ENCODE measurements at regions not wholly inside any gene's neighbourhood (a gene's known extent, or its start where the extent isn't known, plus 50 kb on each side); places are given as distances from the start of the nearest gene placed in this dataset.

GRCh38 chr5:148923023-148923422 is 96.6 kb downstream of the ADRB2 start:
- intact Hi-C loops (cut with DNase I), result no loop called here
- no peak overlapping the region for H3K27ac ChIP-seq
- no peaks in the 10 kb centered on the region for H3K9me3 ChIP-seq
- no peak overlapping the region for H3K4me3 ChIP-seq
- DNase-seq (ENCODE audit: low spot score in 2 of 2), result no peak
- no peaks in the 10 kb centered on the region for H3K36me3 ChIP-seq
- H3K4me1 ChIP-seq, result peaks cover 0 to 4% of the 10 kb centered on the region in 2 donors
- no peaks in the 10 kb centered on the region for H3K27me3 ChIP-seq
- no peak for TF ChIP-seq CTCF (IDR thresholded peaks at IDR 0.05)

- no peaks in the 10 kb centered on the region for H3K27me3 ChIP-seq
- TF ChIP-seq CTCF (IDR thresholded peaks at IDR 0.05), result no peak
- DNase-seq (ENCODE audit: low spot score in 2 of 2), result no peak
- intact Hi-C loops (cut with DNase I), result no loop called here
- no peak overlapping the region for H3K4me3 ChIP-seq
- H3K27ac ChIP-seq, result no peak overlapping the region
- H3K4me1 ChIP-seq, result peaks cover 0 to 4% of the 10 kb centered on the region in 2 donors
- H3K9me3 ChIP-seq, result no peaks in the 10 kb centered on the region
- H3K36me3 ChIP-seq, result no peaks in the 10 kb centered on the region
Measured at GRCh38 chr5:148924817-148925216, 98.4 kb downstream of the ADRB2 start.

GRCh38 chr5:148926207-148926606 is 99.8 kb downstream of the ADRB2 start:
- intact Hi-C loops (cut with DNase I), result no loop called here
- DNase-seq (ENCODE audit: low spot score in 2 of 2), result no peak

GRCh38 chr5:148927307-148927946 is 101.0 kb downstream of the ADRB2 start:
- intact Hi-C loops (cut with DNase I), result no loop called here
- Histone ChIP-seq H3K4me3 (no peak overlapping the region), H3K4me1 (peaks cover 0 to 4% of the 10 kb centered on the region in 2 donors), H3K27ac (no peak overlapping the region), H3K27me3 (no peaks in the 10 kb centered on the region), H3K9me3 (no peaks in the 10 kb centered on the region), H3K36me3 (no peaks in the 10 kb centered on the region)
- TF ChIP-seq CTCF (IDR thresholded peaks at IDR 0.05), result no peak
- DNase-seq (ENCODE audit: low spot score in 2 of 2), result no peak

More at GRCh38 chr5:148926207-148926606, 99.8 kb downstream of the ADRB2 start:
- Histone ChIP-seq H3K4me1 (peaks cover 0 to 4% of the 10 kb centered on the region in 2 donors), H3K9me3 (no peaks in the 10 kb centered on the region), H3K36me3 (no peaks in the 10 kb centered on the region), H3K4me3 (no peak overlapping the region), H3K27ac (no peak overlapping the region), H3K27me3 (no peaks in the 10 kb centered on the region)
- TF ChIP-seq CTCF (IDR thresholded peaks at IDR 0.05), result no peak

GRCh38 chr5:148928141-148928540 is 101.7 kb downstream of the ADRB2 start:
- H3K27me3 ChIP-seq, result no peaks in the 10 kb centered on the region
- H3K36me3 ChIP-seq, result no peaks in the 10 kb centered on the region
- intact Hi-C loops (cut with DNase I), result no loop called here
- H3K4me3 ChIP-seq, result no peak overlapping the region
- peaks cover 0 to 4% of the 10 kb centered on the region in 2 donors for H3K4me1 ChIP-seq
- H3K27ac ChIP-seq, result no peak overlapping the region
- DNase-seq (ENCODE audit: low spot score in 2 of 2), result no peak
- H3K9me3 ChIP-seq, result no peaks in the 10 kb centered on the region
- TF ChIP-seq CTCF (IDR thresholded peaks at IDR 0.05), result no peak
